Hematopoietic multipotent progenitor cell treated with erythropoietin and hydrocortisone succinate and interleukin-3 and kit ligand, for 17 days (in vitro differentiated cells): ENCODE measurements at regions not wholly inside any gene's neighbourhood (a gene's known extent, or its start where the extent isn't known, plus 50 kb on each side); places are given as distances from the start of the nearest gene placed in this dataset.

Experiments used
- DNase-seq: peaks from one replicate; pipeline ENCODE4 v3.0.0-alpha.2; 2015; ENCODE audit warnings: low spot score

DNA sequence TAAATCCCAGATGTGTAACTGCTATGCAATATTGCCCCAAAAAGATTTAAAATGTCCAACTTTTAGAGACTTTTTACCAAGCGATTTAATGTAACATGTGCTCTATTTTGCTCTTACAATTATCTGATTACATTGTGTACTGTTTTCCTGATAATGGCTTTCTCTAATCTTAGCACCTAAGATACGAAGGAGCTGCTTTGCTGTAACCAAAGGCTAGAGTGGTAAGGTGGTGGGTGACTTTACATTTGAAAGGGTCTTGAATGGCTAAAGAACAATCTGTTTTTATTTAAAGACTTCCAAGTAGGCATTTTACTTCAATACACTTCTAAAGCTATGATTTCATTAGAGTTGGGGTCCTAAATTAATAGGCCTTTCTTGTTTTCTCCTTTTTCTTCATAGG is 1201.6 kb upstream of the MAP3K7 start:
- no peak for DNase-seq

GRCh38 chr6:91786474-91787184 is 1199.8 kb upstream of the MAP3K7 start:
- DNase-seq = no peak

GRCh38 chr6:91782802-91783201 is 1195.9 kb upstream of the MAP3K7 start:
- DNase-seq = no peak

GRCh38 chr6:91781946-91782345 is 1195.1 kb upstream of the MAP3K7 start:
- DNase-seq = no peak

GRCh38 chr6:91780270-91780669 is 1193.4 kb upstream of the MAP3K7 start:
- DNase-seq = no peak

GRCh38 chr6:91761621-91762020 is 1174.7 kb upstream of the MAP3K7 start:
- DNase-seq = no peak

- no peak for DNase-seq
These were observed 1167.8 kb upstream of the MAP3K7 start for GRCh38 chr6:91754691-91755090.

GRCh38 chr6:91751526-91751925 is 1164.7 kb upstream of the MAP3K7 start:
- no peak for DNase-seq

- DNase-seq = no peak
These were observed 1157.7 kb upstream of the MAP3K7 start for GRCh38 chr6:91744566-91744965.

DNA sequence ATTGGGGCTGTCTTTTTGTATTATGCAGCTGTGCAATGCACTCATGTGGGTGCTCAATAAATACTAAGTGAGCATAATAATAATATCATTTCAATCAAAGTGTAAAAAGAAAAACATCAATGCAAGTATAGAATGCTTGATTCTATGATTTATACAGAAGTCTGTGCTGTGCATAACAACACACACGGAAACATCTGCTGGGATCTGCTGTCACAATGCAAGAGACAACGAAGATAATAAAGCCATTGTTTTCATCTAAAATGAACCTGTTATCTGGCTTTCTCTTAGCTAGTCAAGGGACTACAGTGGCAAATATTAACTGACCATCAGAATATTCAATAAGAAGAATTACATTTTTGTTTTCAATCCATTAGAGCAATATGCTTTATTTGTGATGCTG is 1156.9 kb upstream of the MAP3K7 start:
- DNase-seq = no peak

DNA sequence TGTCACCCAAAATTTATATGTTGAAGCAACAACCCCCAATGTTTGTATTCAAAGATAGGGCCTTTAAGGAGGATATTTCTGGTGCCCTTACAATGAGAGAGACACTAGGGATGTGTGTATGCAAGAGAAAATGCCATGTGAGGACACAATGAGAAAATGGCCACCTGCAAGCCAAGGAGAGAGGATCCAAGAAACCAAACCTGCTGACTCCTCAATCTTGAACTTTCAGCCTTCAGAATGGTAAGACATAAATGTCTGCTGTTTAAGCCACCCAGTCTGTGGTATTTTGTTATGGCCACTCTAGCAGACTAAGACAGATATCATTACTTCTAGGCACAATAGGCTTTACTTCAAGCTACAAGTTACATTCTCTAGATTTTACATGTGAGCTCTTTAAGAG is 1145.1 kb upstream of the MAP3K7 start:
- no peak for DNase-seq

DNA sequence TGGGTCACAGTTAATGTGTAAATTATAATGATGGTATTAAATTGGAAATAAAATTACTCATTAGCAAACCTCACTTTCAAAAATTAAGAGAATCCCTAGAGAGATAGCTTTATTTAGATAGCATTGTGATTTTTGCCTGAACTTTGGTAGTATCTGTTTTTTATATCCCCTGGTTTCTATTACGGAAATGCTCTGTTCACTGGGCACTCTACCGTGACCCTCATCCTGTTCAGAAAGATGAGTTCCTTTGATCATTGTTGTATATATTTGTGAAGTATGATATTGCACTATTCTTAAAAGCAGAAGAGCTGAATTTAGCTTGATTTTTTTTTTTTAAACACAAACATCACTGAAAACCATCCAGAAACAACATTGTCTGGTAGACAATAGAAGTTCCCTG is 1143.8 kb upstream of the MAP3K7 start:
- DNase-seq = no peak

- no peak for DNase-seq
These were observed 1133.5 kb upstream of the MAP3K7 start for GRCh38 chr6:91720324-91720723.

- no peak for DNase-seq
These were observed 1132.5 kb upstream of the MAP3K7 start for GRCh38 chr6:91719414-91719813.

- DNase-seq = no peak
These were observed 1131.3 kb upstream of the MAP3K7 start for GRCh38 chr6:91718198-91718597.

DNA sequence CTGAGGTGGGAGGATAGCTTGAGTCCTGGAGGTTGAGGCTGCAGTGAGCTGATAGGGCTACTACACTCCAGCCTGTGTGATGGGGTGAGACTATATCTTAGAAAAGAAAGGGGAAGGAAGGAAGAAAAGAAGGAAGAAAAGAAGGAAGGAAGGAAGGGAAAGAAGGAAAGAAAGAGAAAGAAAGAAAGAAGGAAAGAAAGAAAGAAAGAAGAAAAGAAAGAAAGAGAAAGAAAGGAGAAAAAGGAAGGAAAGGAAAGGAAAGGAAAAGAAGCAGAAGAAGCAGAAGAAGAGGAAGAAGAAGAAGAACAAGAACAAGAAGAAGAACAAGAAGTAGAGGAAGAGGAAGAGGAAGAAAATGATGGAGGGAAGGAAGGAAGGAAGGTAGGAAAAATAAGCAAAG is 1130.2 kb upstream of the MAP3K7 start:
- no peak for DNase-seq

- no peak for DNase-seq
These were observed 1129.5 kb upstream of the MAP3K7 start for GRCh38 chr6:91716361-91716760.

- DNase-seq = no peak
These were observed 1128.4 kb upstream of the MAP3K7 start for GRCh38 chr6:91715171-91715805.

GRCh38 chr6:91713911-91714310 is 1127.0 kb upstream of the MAP3K7 start:
- no peak for DNase-seq

GRCh38 chr6:91711518-91711917 is 1124.6 kb upstream of the MAP3K7 start:
- no peak for DNase-seq

DNA sequence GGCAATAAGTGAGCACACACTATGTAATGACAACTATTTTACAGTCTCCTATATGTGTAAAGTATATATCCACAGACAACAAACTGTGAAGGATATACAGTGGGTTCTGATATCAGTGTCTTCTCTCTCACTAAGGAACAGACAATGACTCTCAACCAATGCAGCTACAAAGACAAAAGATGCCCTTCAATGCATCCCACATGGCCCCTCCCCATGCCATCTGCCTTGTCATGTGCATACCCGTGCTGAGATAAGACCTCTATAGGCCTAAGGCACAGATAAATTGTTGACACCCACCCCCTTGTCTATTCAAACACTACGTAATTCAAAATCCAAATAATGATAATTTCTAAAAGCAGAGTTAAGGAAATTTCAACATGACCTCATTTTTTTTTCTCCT is 1123.5 kb upstream of the MAP3K7 start:
- DNase-seq = no peak

- DNase-seq = no peak
These were observed 1121.7 kb upstream of the MAP3K7 start for GRCh38 chr6:91708534-91708933.

GRCh38 chr6:91705646-91706045 is 1118.8 kb upstream of the MAP3K7 start:
- DNase-seq = no peak

DNA sequence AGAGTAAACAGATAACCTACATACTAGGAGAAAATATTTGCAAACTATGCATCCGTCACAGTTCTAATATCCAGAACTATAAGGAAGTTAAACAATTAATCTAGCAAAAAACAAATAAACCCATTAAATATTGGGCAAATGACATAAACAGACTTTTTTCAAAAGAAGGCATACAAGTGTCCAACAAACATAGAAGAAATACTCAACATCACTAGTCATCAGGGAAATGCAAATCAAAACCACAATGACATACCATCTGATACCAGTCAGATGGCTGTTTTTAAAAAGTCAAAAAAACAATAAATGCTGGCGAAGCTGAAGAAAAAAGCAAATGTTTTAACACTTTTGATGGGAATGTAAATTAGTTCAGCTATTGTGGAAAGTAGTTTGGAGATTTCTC is 1117.7 kb upstream of the MAP3K7 start:
- DNase-seq = no peak
